WTC11 (cell line): ENCODE measurements at regions not wholly inside any gene's neighbourhood (a gene's known extent, or its start where the extent isn't known, plus 50 kb on each side); places are given as distances from the start of the nearest gene placed in this dataset.

Experiments used
- ATAC-seq: fragments of 200-7000 bp; cut with Tn5 transposase; 2 replicates; pipeline ENCODE4 v1.10.0; 2021; ENCODE audit warnings: mild to moderate bottlenecking, moderate library complexity
- CTCF ChIA-PET: fragments of 300-600 bp; sonication (Branson Sonifier 250); formaldehyde crosslinking; loops from one replicate; lab custom pipeline; 2021; ENCODE audit warnings: antibody characterized with exemption; lab: Charles Lee
- POLR2A ChIA-PET: fragments of 350-600 bp; sonication (Branson Sonifier 250); formaldehyde crosslinking; loops from one replicate; lab custom pipeline; 2021; ENCODE audit warnings: antibody characterized with exemption; lab: Charles Lee
- DNase-seq: peaks from one replicate; pipeline ENCODE4 v3.0.0; 2021; ENCODE audit warnings: low spot score
- H3K27ac Mint-ChIP-seq: 2 replicates; pipeline ENCODE4 v1.8.0; 2021; ENCODE audit warnings: mixed read lengths
- H3K27me3 Mint-ChIP-seq: 2 replicates; pipeline ENCODE4 v1.8.0; 2021; ENCODE audit warnings: low read depth, mild to moderate bottlenecking, moderate library complexity, mixed read lengths
- H3K36me3 Mint-ChIP-seq: 2 replicates; pipeline ENCODE4 v1.8.0; 2021; ENCODE audit warnings: mixed read lengths
- H3K4me1 Mint-ChIP-seq: 2 replicates; pipeline ENCODE4 v1.8.0; 2022; ENCODE audit warnings: mixed read lengths
- H3K4me3 Mint-ChIP-seq: 2 replicates; pipeline ENCODE4 v1.8.0; 2021; ENCODE audit warnings: mild to moderate bottlenecking, moderate library complexity, mixed read lengths
- H3K9me3 Mint-ChIP-seq: 2 replicates; pipeline ENCODE4 v1.8.0; 2021; ENCODE audit warnings: mixed read lengths
- GTF2I ChIP-seq: fragments of 250-450 bp; sonication (Bioruptor Pico); conservative IDR thresholded peaks from 2 replicates; pipeline ENCODE4 v1.4.0; 2021; ENCODE audit warnings: mild to moderate bottlenecking
- JAZF1 ChIP-seq: fragments of 250-450 bp; sonication (Bioruptor Pico); IDR thresholded peaks from 2 replicates; pipeline ENCODE4 v1.9.0; 2021; ENCODE audit warnings: moderate library complexity, mild to moderate bottlenecking, inconsistent platforms
- PRRX2 ChIP-seq: fragments of 250-450 bp; sonication (Bioruptor Pico); IDR thresholded peaks from 2 replicates; pipeline ENCODE4 v1.8.0; 2021; ENCODE audit warnings: mild to moderate bottlenecking
- SP1 ChIP-seq: sonication (generic); formaldehyde crosslinking; conservative IDR thresholded peaks from 2 replicates; pipeline ENCODE4 v1.8.1; 2022; ENCODE audit warnings: missing genetic modification reagents
- ZNF671 ChIP-seq: fragments of 250-450 bp; sonication (Bioruptor Pico); IDR thresholded peaks from 2 replicates; pipeline ENCODE4 v1.8.0; 2021; ENCODE audit warnings: mild to moderate bottlenecking
- TF ChIP-seq, protein P1 (sequence below): sonication (generic); formaldehyde crosslinking; IDR thresholded peaks from 2 replicates; pipeline ENCODE4 v1.8.1; 2022; ENCODE audit warnings: low read depth, mild to moderate bottlenecking, moderate library complexity, missing genetic modification reagents, borderline replicate concordance
- TF ChIP-seq, protein P2 (sequence below): sonication (generic); formaldehyde crosslinking; IDR thresholded peaks from 2 replicates; pipeline ENCODE4 v1.8.0; 2022; ENCODE audit warnings: missing genetic modification reagents
- TF ChIP-seq, protein P3 (sequence below): sonication (generic); formaldehyde crosslinking; IDR thresholded peaks from 2 replicates; pipeline ENCODE4 v1.8.1; 2023; ENCODE audit warnings: mild to moderate bottlenecking, missing genetic modification reagents
- TF ChIP-seq, protein P4 (sequence below): sonication (generic); formaldehyde crosslinking; IDR thresholded peaks from 2 replicates; pipeline ENCODE4 v1.8.1; 2023; ENCODE audit warnings: mild to moderate bottlenecking, missing genetic modification reagents, borderline replicate concordance

DNA sequence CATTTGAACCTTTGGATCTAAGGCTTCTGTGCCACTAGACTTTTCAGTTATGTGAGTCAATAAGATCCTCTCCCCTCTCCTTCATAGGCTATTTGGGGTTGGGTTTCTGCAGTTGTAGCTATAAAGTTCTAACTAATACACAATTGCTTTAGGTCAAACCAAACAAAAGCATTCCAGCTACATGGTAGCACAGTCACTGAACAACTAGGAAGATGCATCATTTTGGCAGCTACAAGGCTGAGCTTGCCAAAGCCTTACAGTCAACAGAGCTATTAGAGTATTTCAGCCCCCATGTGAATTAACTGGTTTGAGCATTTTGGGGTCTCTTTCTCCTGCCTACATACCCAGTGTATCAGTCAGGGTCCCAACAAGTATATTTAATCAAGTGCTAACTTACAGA is 234.6 kb downstream of the ZNF608 start (continued):
- no peak for TF ChIP-seq SP1

GRCh38 chr5:124507688-124508087 is 238.8 kb downstream of the ZNF608 start:
- Mint-ChIP-seq H3K4me1 (peaks cover 7% of the 10 kb centered on the region), H3K27ac (no peak overlapping the region), H3K4me3 (no peak overlapping the region), H3K36me3 (no peaks in the 10 kb centered on the region), H3K9me3 (peaks cover 10% of the 10 kb centered on the region), H3K27me3 (no peaks in the 10 kb centered on the region)
- DNase-seq (no peak), ATAC-seq (no peak)
- ChIA-PET CTCF (no interaction called here), POLR2A (no interaction called here)
- TF ChIP-seq JAZF1 (CRISPR knock-in tag) = no peak
- 0 out of 2 replicates have a peak, but pooled peaks have one; percentile 37 for TF ChIP-seq PRRX2 (CRISPR knock-in tag)
- TF ChIP-seq ZNF671 = peak; percentile 45; the same call in 1 of the 2 replicates

DNA sequence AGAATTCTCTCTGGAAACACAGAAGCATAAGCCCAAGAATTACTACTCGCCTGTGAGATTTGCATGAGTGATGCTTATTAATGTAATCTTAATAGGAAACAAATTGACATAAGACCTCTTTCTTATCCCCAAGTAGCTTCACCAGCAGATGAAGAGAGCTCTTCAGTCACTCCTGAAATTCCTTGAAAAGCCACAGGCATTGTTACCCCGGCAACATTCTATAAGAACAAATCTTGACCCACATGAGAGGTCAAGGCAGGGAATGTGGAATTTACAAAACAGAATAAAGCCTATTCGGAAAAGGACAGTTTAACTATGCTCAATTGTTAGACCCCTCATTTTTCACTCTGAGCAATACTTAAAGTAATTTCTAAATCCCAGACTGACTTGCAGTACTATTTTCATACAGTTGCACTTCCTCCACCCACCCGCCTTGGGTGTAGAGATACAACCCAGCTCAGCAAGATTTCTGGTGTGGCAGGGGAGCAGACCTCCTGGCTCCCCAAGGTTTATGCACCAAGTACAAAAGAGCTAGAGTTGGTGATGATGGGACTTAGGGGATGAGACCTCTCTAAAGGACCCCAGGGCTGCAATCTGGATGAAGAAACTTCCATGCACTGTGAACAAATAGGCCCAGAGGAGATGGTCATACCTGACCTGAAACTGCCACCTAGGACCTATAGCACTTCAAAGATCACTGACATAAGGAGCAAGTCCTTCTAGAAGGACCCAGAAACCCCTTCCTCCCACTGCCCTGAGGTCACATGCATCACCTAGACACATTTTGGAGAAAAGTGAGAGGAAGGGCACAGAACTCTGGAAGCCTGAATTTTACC is 242.1 kb downstream of the ZNF608 start:
- ChIA-PET CTCF (interaction anchor here (0.5 kb wide), 1 partner anchor 18 kb away, joined by 3 read pairs; no protein-coding TSS in a partner anchor), POLR2A (no interaction called here)
- H3K27me3 Mint-ChIP-seq = no peaks in the 10 kb centered on the region
- no peak overlapping the region for H3K4me3 Mint-ChIP-seq
- H3K4me1 Mint-ChIP-seq = peaks cover 28% of the 10 kb centered on the region
- H3K36me3 Mint-ChIP-seq = peaks cover 21% of the 10 kb centered on the region
- ATAC-seq = no peak
- TF ChIP-seq, protein P1, sequence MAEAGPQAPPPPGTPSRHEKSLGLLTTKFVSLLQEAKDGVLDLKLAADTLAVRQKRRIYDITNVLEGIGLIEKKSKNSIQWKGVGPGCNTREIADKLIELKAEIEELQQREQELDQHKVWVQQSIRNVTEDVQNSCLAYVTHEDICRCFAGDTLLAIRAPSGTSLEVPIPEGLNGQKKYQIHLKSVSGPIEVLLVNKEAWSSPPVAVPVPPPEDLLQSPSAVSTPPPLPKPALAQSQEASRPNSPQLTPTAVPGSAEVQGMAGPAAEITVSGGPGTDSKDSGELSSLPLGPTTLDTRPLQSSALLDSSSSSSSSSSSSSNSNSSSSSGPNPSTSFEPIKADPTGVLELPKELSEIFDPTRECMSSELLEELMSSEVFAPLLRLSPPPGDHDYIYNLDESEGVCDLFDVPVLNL (CRISPR knock-in tag) = no peak
- TF ChIP-seq, protein P2, sequence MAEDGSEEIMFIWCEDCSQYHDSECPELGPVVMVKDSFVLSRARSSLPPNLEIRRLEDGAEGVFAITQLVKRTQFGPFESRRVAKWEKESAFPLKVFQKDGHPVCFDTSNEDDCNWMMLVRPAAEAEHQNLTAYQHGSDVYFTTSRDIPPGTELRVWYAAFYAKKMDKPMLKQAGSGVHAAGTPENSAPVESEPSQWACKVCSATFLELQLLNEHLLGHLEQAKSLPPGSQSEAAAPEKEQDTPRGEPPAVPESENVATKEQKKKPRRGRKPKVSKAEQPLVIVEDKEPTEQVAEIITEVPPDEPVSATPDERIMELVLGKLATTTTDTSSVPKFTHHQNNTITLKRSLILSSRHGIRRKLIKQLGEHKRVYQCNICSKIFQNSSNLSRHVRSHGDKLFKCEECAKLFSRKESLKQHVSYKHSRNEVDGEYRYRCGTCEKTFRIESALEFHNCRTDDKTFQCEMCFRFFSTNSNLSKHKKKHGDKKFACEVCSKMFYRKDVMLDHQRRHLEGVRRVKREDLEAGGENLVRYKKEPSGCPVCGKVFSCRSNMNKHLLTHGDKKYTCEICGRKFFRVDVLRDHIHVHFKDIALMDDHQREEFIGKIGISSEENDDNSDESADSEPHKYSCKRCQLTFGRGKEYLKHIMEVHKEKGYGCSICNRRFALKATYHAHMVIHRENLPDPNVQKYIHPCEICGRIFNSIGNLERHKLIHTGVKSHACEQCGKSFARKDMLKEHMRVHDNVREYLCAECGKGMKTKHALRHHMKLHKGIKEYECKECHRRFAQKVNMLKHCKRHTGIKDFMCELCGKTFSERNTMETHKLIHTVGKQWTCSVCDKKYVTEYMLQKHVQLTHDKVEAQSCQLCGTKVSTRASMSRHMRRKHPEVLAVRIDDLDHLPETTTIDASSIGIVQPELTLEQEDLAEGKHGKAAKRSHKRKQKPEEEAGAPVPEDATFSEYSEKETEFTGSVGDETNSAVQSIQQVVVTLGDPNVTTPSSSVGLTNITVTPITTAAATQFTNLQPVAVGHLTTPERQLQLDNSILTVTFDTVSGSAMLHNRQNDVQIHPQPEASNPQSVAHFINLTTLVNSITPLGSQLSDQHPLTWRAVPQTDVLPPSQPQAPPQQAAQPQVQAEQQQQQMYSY (CRISPR knock-in tag) = no peak
- TF ChIP-seq, protein P3, sequence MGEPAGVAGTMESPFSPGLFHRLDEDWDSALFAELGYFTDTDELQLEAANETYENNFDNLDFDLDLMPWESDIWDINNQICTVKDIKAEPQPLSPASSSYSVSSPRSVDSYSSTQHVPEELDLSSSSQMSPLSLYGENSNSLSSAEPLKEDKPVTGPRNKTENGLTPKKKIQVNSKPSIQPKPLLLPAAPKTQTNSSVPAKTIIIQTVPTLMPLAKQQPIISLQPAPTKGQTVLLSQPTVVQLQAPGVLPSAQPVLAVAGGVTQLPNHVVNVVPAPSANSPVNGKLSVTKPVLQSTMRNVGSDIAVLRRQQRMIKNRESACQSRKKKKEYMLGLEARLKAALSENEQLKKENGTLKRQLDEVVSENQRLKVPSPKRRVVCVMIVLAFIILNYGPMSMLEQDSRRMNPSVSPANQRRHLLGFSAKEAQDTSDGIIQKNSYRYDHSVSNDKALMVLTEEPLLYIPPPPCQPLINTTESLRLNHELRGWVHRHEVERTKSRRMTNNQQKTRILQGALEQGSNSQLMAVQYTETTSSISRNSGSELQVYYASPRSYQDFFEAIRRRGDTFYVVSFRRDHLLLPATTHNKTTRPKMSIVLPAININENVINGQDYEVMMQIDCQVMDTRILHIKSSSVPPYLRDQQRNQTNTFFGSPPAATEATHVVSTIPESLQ (CRISPR knock-in tag) = no peak
- TF ChIP-seq, protein P4, sequence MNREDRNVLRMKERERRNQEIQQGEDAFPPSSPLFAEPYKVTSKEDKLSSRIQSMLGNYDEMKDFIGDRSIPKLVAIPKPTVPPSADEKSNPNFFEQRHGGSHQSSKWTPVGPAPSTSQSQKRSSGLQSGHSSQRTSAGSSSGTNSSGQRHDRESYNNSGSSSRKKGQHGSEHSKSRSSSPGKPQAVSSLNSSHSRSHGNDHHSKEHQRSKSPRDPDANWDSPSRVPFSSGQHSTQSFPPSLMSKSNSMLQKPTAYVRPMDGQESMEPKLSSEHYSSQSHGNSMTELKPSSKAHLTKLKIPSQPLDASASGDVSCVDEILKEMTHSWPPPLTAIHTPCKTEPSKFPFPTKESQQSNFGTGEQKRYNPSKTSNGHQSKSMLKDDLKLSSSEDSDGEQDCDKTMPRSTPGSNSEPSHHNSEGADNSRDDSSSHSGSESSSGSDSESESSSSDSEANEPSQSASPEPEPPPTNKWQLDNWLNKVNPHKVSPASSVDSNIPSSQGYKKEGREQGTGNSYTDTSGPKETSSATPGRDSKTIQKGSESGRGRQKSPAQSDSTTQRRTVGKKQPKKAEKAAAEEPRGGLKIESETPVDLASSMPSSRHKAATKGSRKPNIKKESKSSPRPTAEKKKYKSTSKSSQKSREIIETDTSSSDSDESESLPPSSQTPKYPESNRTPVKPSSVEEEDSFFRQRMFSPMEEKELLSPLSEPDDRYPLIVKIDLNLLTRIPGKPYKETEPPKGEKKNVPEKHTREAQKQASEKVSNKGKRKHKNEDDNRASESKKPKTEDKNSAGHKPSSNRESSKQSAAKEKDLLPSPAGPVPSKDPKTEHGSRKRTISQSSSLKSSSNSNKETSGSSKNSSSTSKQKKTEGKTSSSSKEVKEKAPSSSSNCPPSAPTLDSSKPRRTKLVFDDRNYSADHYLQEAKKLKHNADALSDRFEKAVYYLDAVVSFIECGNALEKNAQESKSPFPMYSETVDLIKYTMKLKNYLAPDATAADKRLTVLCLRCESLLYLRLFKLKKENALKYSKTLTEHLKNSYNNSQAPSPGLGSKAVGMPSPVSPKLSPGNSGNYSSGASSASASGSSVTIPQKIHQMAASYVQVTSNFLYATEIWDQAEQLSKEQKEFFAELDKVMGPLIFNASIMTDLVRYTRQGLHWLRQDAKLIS (CRISPR knock-in tag) = no peak
- no peak for TF ChIP-seq GTF2I
- no peak overlapping the region for H3K27ac Mint-ChIP-seq
- H3K9me3 Mint-ChIP-seq = peaks cover 11% of the 10 kb centered on the region
- no peak for DNase-seq
